ENCODE measurements at regions not wholly inside any gene's neighbourhood (a gene's known extent, or its start where the extent isn't known, plus 50 kb on each side); places are given as distances from the start of the nearest gene placed in this dataset.

- TF ChIP-seq CTCF (IDR thresholded peaks at IDR 0.05) (no peak), POLR2A (IDR thresholded peaks at IDR 0.05) (no peak)
These were observed 188.7 kb upstream of the POU5F2 start for GRCh38 chr5:93930098-93930497.
